Endothelial cell of umbilical vein (primary cell): ENCODE measurements at regions not wholly inside any gene's neighbourhood (a gene's known extent, or its start where the extent isn't known, plus 50 kb on each side); places are given as distances from the start of the nearest gene placed in this dataset.

Experiments used
- BruUV-seq: library from RNA; stranded (reverse); fragments of 400-500 nt; replicated peaks from 2 replicates; lab custom pipeline; 2021; lab: Mats Ljungman, UMichigan
- CTCF ChIA-PET: fragments of 300-600, 350-600 bp; sonication (Branson Sonifier 250); formaldehyde crosslinking; loops from one replicate; lab custom pipeline; 2021; ENCODE audit warnings: antibody characterized with exemption, inconsistent platforms; lab: Charles Lee
- POLR2A ChIA-PET: fragments of 300-600, 350-600 bp; sonication (Branson Sonifier 250); formaldehyde crosslinking; loops from one replicate; lab custom pipeline; 2021; ENCODE audit warnings: antibody characterized with exemption, inconsistent platforms; lab: Charles Lee
- DNase-seq: peaks from one replicate; pipeline ENCODE4 v3.0.0-alpha.2; 2011; ENCODE audit warnings: low read depth, low spot score
- FAIRE-seq: peaks from 2 replicates; lab custom pipeline; 2011; peaks lifted over from hg19 to GRCh38; lab: Jason Lieb, UNC
- H2AFZ ChIP-seq: 2 replicates; pipeline ENCODE4 v1.6.0; 2012; ENCODE audit warnings: low read depth, low read length, control low read depth, inconsistent platforms
- H3K27ac ChIP-seq: 2 replicates; pipeline ENCODE4 v1.5.1; 2011; ENCODE audit warnings: low read depth, mild to moderate bottlenecking, control low read depth, low read length, moderate library complexity; ENCODE audit not compliant: insufficient read depth
- H3K27me3 ChIP-seq, 2 experiments: 2 replicates each; pipeline versions ENCODE4 v1.6.0 to v1.6.1; 2011; ENCODE audit warnings: low read length in 2 of 2, mixed read lengths in 1 of 2; ENCODE audit not compliant: control insufficient read depth in 2 of 2, insufficient read depth in 2 of 2
- H3K36me3 ChIP-seq, 2 experiments: 2 replicates in 1 of 2; 3 replicates in 1 of 2; pipeline ENCODE4 v1.5.1; 2011; ENCODE audit warnings: low read length in 2 of 2, mild to moderate bottlenecking in 1 of 2, moderate library complexity in 1 of 2; ENCODE audit not compliant: control insufficient read depth in 2 of 2, insufficient read depth in 2 of 2; ENCODE audit errors: extremely low read depth in 1 of 2
- H3K4me1 ChIP-seq: 3 replicates; pipeline ENCODE4 v1.5.1; 2011; ENCODE audit warnings: mild to moderate bottlenecking, low read length; ENCODE audit not compliant: control insufficient read depth, insufficient read depth; ENCODE audit errors: extremely low read depth
- H3K4me2 ChIP-seq: 2 replicates; pipeline ENCODE4 v1.6.1; 2011; ENCODE audit warnings: low read length, control low read depth, mixed read lengths; ENCODE audit not compliant: insufficient read depth
- H3K4me3 ChIP-seq, 3 experiments: fragments of 200-600 bp in 1 of 3; sonication (generic), shearing (Covaris generic) in 1 of 3; replicated peaks in 1 of 3; 2 replicates each; pipeline ENCODE4 v1.5.1; 2011 to 2016; ENCODE audit warnings: control low read depth in 3 of 3, low read length in 3 of 3, mild to moderate bottlenecking in 2 of 3, inconsistent platforms in 1 of 3, low read depth in 1 of 3, moderate library complexity in 1 of 3; ENCODE audit not compliant: insufficient read depth in 1 of 3
- H3K79me2 ChIP-seq: 2 replicates; pipeline ENCODE4 v1.6.0; 2012; ENCODE audit warnings: low read length, inconsistent platforms; ENCODE audit not compliant: control insufficient read depth, insufficient read depth
- H3K9ac ChIP-seq: replicated peaks from 2 replicates; pipeline ENCODE3; 2011; ENCODE audit warnings: low read length, control low read depth; ENCODE audit not compliant: insufficient read depth; ENCODE audit errors: extremely low read depth
- H3K9me1 ChIP-seq: replicated peaks from 3 replicates; pipeline ENCODE4 v1.6.0; 2011; ENCODE audit warnings: mild to moderate bottlenecking, low read length; ENCODE audit not compliant: control insufficient read depth, insufficient read depth; ENCODE audit errors: extremely low read depth
- H3K9me3 ChIP-seq: replicated peaks from 2 replicates; pipeline ENCODE4 v1.5.1; 2012; ENCODE audit warnings: low read length, inconsistent platforms; ENCODE audit not compliant: control insufficient read depth, insufficient read depth
- H4K20me1 ChIP-seq: replicated peaks from 2 replicates; pipeline ENCODE3; 2011; ENCODE audit warnings: mild to moderate bottlenecking, low read length; ENCODE audit not compliant: control insufficient read depth, insufficient read depth; ENCODE audit errors: extremely low read depth
- EZH2 ChIP-seq: IDR thresholded peaks from 2 replicates; pipeline ENCODE4 v1.6.1; 2012; ENCODE audit warnings: borderline replicate concordance, low read depth, mild to moderate bottlenecking, moderate library complexity, low read length, inconsistent platforms; ENCODE audit not compliant: severe bottlenecking
- FOS ChIP-seq: IDR thresholded peaks from 2 replicates; pipeline ENCODE4 v1.6.1; 2011; ENCODE audit warnings: mild to moderate bottlenecking, low read length, moderate library complexity, borderline replicate concordance; ENCODE audit not compliant: insufficient read depth
- GATA2 ChIP-seq: IDR thresholded peaks from 2 replicates; pipeline ENCODE4 v1.7.0; 2011; ENCODE audit warnings: low read depth, mild to moderate bottlenecking, moderate library complexity, mixed read lengths, low read length; ENCODE audit not compliant: insufficient read length, insufficient read depth
- JUN ChIP-seq: IDR thresholded peaks from 2 replicates; pipeline ENCODE4 v1.6.1; 2011; ENCODE audit warnings: borderline replicate concordance, low read depth; ENCODE audit not compliant: insufficient read length, insufficient read depth
- MAX ChIP-seq: IDR thresholded peaks from 2 replicates; pipeline ENCODE4 v1.6.1; 2011; ENCODE audit not compliant: insufficient read depth, insufficient read length
- MYC ChIP-seq: IDR thresholded peaks from one replicate; pipeline ENCODE4 v1.6.1; 2011; ENCODE audit warnings: mild to moderate bottlenecking, low read depth, low read length
- POLR2A ChIP-seq: IDR thresholded peaks from 2 replicates; pipeline ENCODE4 v1.6.1; 2012; ENCODE audit warnings: low read depth, mild to moderate bottlenecking, control low read depth, low read length
- POLR2AphosphoS5 ChIP-seq: IDR thresholded peaks from 2 replicates; pipeline ENCODE4 v1.6.1; 2012; ENCODE audit warnings: low read depth, mild to moderate bottlenecking, control low read depth, low read length, moderate library complexity; ENCODE audit not compliant: insufficient read depth
- dilution Hi-C: fragments of 300-500 bp; cut with MboI; formaldehyde crosslinking; loops from one replicate; pipeline ENCODE4 v1.15.0; 2019; ENCODE audit warnings: low sequenced_read_pairs; ENCODE audit not compliant: extremely low pct_ligation_motif_present
- intact Hi-C: fragments of 100-400 bp; cut with micrococcal nuclease; formaldehyde crosslinking; loops from one replicate; pipeline ENCODE4 v1.10.0; 2022
- TF ChIP-seq, protein P1 (sequence below), 2 donors: IDR thresholded peaks; 1 replicate in 1 of 2; 2 replicates in 1 of 2; pipeline ENCODE4 v1.5.1; 2011; ENCODE audit warnings: low read length in 2 of 2, mild to moderate bottlenecking in 2 of 2, moderate library complexity in 2 of 2, control low read depth in 1 of 2, inconsistent platforms in 1 of 2, low read depth in 1 of 2; ENCODE audit not compliant: insufficient read depth in 1 of 2; ENCODE audit errors: extremely low read depth in 1 of 2

GRCh38 chr2:147110962-147111361 lies 733.9 kb upstream of the ACVR2A start:
- Histone ChIP-seq H3K36me3 (no peaks in the 10 kb centered on the region), H3K4me1 (no peaks in the 10 kb centered on the region), H3K79me2 (no peaks in the 10 kb centered on the region), H3K9me1 (no peaks in the 10 kb centered on the region), H3K4me2 (no peak overlapping the region), H4K20me1 (no peaks in the 10 kb centered on the region), H3K27ac (no peak overlapping the region), H3K4me3 (no peak overlapping the region), H2AFZ (no peak overlapping the region), H3K27me3 (no peaks in the 10 kb centered on the region), H3K9me3 (no peaks in the 10 kb centered on the region), H3K9ac (no peak overlapping the region)
- no peak for FAIRE-seq
- ChIA-PET CTCF (no interaction called here), POLR2A (no interaction called here)
- TF ChIP-seq POLR2A (no peak), GATA2 (no peak), FOS (no peak), MAX (no peak), MYC (no peak), EZH2 (no peak), POLR2AphosphoS5 (no peak), JUN (no peak)
- TF ChIP-seq, protein P1, sequence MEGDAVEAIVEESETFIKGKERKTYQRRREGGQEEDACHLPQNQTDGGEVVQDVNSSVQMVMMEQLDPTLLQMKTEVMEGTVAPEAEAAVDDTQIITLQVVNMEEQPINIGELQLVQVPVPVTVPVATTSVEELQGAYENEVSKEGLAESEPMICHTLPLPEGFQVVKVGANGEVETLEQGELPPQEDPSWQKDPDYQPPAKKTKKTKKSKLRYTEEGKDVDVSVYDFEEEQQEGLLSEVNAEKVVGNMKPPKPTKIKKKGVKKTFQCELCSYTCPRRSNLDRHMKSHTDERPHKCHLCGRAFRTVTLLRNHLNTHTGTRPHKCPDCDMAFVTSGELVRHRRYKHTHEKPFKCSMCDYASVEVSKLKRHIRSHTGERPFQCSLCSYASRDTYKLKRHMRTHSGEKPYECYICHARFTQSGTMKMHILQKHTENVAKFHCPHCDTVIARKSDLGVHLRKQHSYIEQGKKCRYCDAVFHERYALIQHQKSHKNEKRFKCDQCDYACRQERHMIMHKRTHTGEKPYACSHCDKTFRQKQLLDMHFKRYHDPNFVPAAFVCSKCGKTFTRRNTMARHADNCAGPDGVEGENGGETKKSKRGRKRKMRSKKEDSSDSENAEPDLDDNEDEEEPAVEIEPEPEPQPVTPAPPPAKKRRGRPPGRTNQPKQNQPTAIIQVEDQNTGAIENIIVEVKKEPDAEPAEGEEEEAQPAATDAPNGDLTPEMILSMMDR (IDR thresholded peaks at IDR 0.05; ENCODE audit: extremely low read depth in 1 of 2, insufficient read depth in 1 of 2, low read depth in 1 of 2, low read length in 2 of 2), result no peak
- intact Hi-C loops (no loop called here), dilution Hi-C loops (no loop called here)
- DNase-seq, result no peak
- BruUV-seq, result no TSS peak
